Erythroblast (primary cell): ENCODE measurements at regions not wholly inside any gene's neighbourhood (a gene's known extent, or its start where the extent isn't known, plus 50 kb on each side); places are given as distances from the start of the nearest gene placed in this dataset.
"Not testable (repeated sequence)": the region's sequence is repeated elsewhere in the genome, so short reads cannot be mapped to it uniquely, and the experiment has no call there.

Source experiments
- GATA1 ChIP-seq: IDR thresholded peaks from 2 replicates; pipeline ENCODE4 v1.6.1; 2011; ENCODE audit warnings: low read depth, mild to moderate bottlenecking, control low read depth, low read length, moderate library complexity
- POLR2A ChIP-seq: IDR thresholded peaks from 2 replicates; pipeline ENCODE4 v1.6.1; 2011; ENCODE audit warnings: mild to moderate bottlenecking, low read length

DNA sequence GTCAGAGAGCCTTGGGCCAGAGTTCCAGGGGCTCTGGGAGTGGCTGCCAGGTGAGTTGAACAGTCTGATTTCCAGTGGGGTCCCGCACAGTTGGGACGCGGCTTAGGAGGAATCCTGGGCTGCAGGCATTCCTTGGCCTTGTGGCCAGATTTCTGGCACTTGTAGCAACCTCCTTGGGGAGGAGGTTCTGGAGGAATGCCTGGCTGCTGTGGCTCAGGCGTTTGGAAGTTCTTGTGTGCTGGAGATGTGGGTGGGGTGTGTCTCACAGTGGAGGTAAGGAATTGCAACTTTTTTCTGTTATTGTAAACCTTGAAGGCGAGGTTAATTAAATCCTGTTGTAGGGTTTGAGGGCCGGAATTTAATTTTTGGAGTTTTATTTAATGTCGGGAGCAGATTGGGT lies 780.2 kb downstream of the ZNF385D start:
- TF ChIP-seq POLR2A, GATA1: not testable (repeated sequence)
